A549 (cell line): ENCODE measurements at regions not wholly inside any gene's neighbourhood (a gene's known extent, or its start where the extent isn't known, plus 50 kb on each side); places are given as distances from the start of the nearest gene placed in this dataset.

Source experiments
- ATAC-seq, 2 experiments: fragments of 200-7000 bp in 1 of 2; fragments of >200 bp in 1 of 2; cut with Nextera tagmentation in 1 of 2; cut with Tn5 transposase in 1 of 2; 3 replicates each; pipeline versions ENCODE4 v1.8.0 to v1.9.1; 2018 to 2020; ENCODE audit warnings: mild to moderate bottlenecking in 1 of 2, moderate library complexity in 1 of 2
- CTCF ChIA-PET: fragments of 300-600 bp; sonication (Branson Sonifier 250); formaldehyde crosslinking; extraction: SDS; loops from one replicate; lab custom pipeline; 2021; ENCODE audit warnings: antibody characterized with exemption, inconsistent platforms; lab: Yijun Ruan, JAX
- POLR2A ChIA-PET: fragments of 350-600 bp; formaldehyde crosslinking; extraction: SDS; loops from one replicate; lab custom pipeline; 2021; ENCODE audit warnings: antibody characterized with exemption, inconsistent platforms; lab: Yijun Ruan, JAX
- DNase-seq, 2 experiments: peaks; one replicate each; pipeline versions ENCODE4 v3.0.0 to v3.0.0-alpha.2; 2011 to 2016; ENCODE audit warnings: low read depth in 1 of 2, low spot score in 1 of 2
- FAIRE-seq: peaks from 2 replicates; lab custom pipeline; 2011; peaks lifted over from hg19 to GRCh38; lab: Jason Lieb, UNC
- H3K27ac ChIP-seq, 2 experiments: fragments of >200 bp; sonication (Bioruptor Twin); formaldehyde crosslinking; 3 replicates each; pipeline ENCODE4 v1.5.1; 2016 to 2017
- H3K4me1 ChIP-seq: fragments of >200 bp; sonication (Bioruptor Twin); formaldehyde crosslinking; 3 replicates; pipeline ENCODE4 v1.6.1; 2016
- H3K4me2 ChIP-seq: fragments of >200 bp; sonication (Bioruptor Twin); formaldehyde crosslinking; 3 replicates; pipeline ENCODE4 v1.6.1; 2016
- H3K4me3 ChIP-seq: fragments of >200 bp; sonication (Bioruptor Twin); formaldehyde crosslinking; 3 replicates; pipeline ENCODE4 v1.5.1; 2016
- H3K9me3 ChIP-seq: fragments of >200 bp; sonication (Bioruptor Twin); formaldehyde crosslinking; 3 replicates; pipeline ENCODE4 v1.6.1; 2016
- CBX2 ChIP-seq: fragments of 200-600 bp; sonication (generic); IDR thresholded peaks from 2 replicates; pipeline ENCODE4 v1.6.1; 2016; ENCODE audit warnings: low read depth, mild to moderate bottlenecking, borderline replicate concordance
- CEBPB ChIP-seq, 2 experiments: fragments of >200 bp in 1 of 2; sonication (Bioruptor Twin) in 1 of 2; formaldehyde crosslinking in 1 of 2; IDR thresholded peaks; 2 replicates each; pipeline ENCODE4 v1.6.1; 2012 to 2016
- CHD2 ChIP-seq: fragments of 150-350 bp; IDR thresholded peaks from 2 replicates; pipeline ENCODE4 v1.6.1; 2014; ENCODE audit warnings: low read length; ENCODE audit not compliant: partially characterized antibody
- EP300 ChIP-seq, 2 experiments: fragments of >200 bp; sonication (Bioruptor Twin); formaldehyde crosslinking; IDR thresholded peaks; 2 replicates in 1 of 2; 3 replicates in 1 of 2; pipeline ENCODE4 v1.6.1; 2016 to 2017
- FOSL2 ChIP-seq, 2 experiments: fragments of 450-650 bp in 1 of 2; fragments of >200 bp in 1 of 2; sonication (Bioruptor Twin) in 1 of 2; formaldehyde crosslinking; IDR thresholded peaks; 2 replicates each; pipeline versions ENCODE4 v1.5.0 to v1.6.1; 2016 to 2020; ENCODE audit warnings: mild to moderate bottlenecking in 1 of 2, moderate library complexity in 1 of 2
- FOXS1 ChIP-seq: fragments of 250-450 bp; sonication (Bioruptor Pico); IDR thresholded peaks from 2 replicates; pipeline ENCODE4 v1.5.0; 2020; ENCODE audit warnings: mild to moderate bottlenecking, moderate library complexity
- HOXA7 ChIP-seq: fragments of 250-450 bp; sonication (Bioruptor Pico); IDR thresholded peaks from 2 replicates; pipeline ENCODE4 v1.5.0; 2020; ENCODE audit warnings: mild to moderate bottlenecking, moderate library complexity
- HOXB13 ChIP-seq: fragments of 250-450 bp; sonication (Bioruptor Pico); IDR thresholded peaks from 2 replicates; pipeline ENCODE4 v1.5.0; 2020; ENCODE audit warnings: low read depth, mild to moderate bottlenecking, moderate library complexity
- KDM1A ChIP-seq: fragments of 200-600 bp; sonication (generic); IDR thresholded peaks from 2 replicates; pipeline ENCODE4 v1.6.1; 2016; ENCODE audit warnings: low read depth, mild to moderate bottlenecking
- MAX ChIP-seq: IDR thresholded peaks from 2 replicates; pipeline ENCODE4 v1.6.1; 2012
- RARB ChIP-seq: fragments of 250-450 bp; sonication (Bioruptor Pico); IDR thresholded peaks from 2 replicates; pipeline ENCODE4 v1.8.0; 2021; ENCODE audit warnings: mild to moderate bottlenecking, moderate library complexity
- RCOR1 ChIP-seq: fragments of 150-350 bp; IDR thresholded peaks from 2 replicates; pipeline ENCODE4 v1.6.1; 2014; ENCODE audit warnings: antibody characterized with exemption, low read length, low read depth
- USF2 ChIP-seq: fragments of 450-650 bp; IDR thresholded peaks from 2 replicates; pipeline ENCODE4 v1.6.1; 2014; ENCODE audit warnings: antibody characterized with exemption
- ZC3H11A ChIP-seq: fragments of 450-650 bp; IDR thresholded peaks from 2 replicates; pipeline ENCODE4 v1.6.1; 2014; ENCODE audit warnings: antibody characterized with exemption, mild to moderate bottlenecking
- ZFP36 ChIP-seq: fragments of 450-650 bp; IDR thresholded peaks from 2 replicates; pipeline ENCODE4 v1.6.1; 2014; ENCODE audit warnings: borderline replicate concordance; ENCODE audit not compliant: partially characterized antibody
- WGBS: methylation state at CpG from one replicate; pipeline ENCODE4 v1.1.6; 2017; ENCODE audit errors: missing lambda C conversion rate; 5-methylcytosine and 5-hydroxymethylcytosine counted together
- TF ChIP-seq, protein P1 (sequence below): fragments of 250-450 bp; sonication (Bioruptor Pico); IDR thresholded peaks from 2 replicates; pipeline ENCODE4 v1.5.0; 2020; ENCODE audit warnings: low read depth, mild to moderate bottlenecking, moderate library complexity
- TF ChIP-seq, protein P2 (sequence below): IDR thresholded peaks from 2 replicates; pipeline ENCODE4 v1.6.1; 2012; ENCODE audit warnings: low read depth, borderline replicate concordance
- TF ChIP-seq, protein P3 (sequence below): fragments of 200-600 bp; sonication (generic); IDR thresholded peaks from 2 replicates; pipeline ENCODE4 v1.6.1; 2016; ENCODE audit warnings: antibody characterized with exemption, mild to moderate bottlenecking, moderate library complexity
- TF ChIP-seq, protein P4 (sequence below): IDR thresholded peaks from 2 replicates; pipeline ENCODE4 v1.6.1; 2012
- TF ChIP-seq, protein P5 (sequence below): fragments of >200 bp; sonication (Bioruptor Twin); formaldehyde crosslinking; IDR thresholded peaks from 3 replicates; pipeline ENCODE4 v1.6.1; 2016

DNA sequence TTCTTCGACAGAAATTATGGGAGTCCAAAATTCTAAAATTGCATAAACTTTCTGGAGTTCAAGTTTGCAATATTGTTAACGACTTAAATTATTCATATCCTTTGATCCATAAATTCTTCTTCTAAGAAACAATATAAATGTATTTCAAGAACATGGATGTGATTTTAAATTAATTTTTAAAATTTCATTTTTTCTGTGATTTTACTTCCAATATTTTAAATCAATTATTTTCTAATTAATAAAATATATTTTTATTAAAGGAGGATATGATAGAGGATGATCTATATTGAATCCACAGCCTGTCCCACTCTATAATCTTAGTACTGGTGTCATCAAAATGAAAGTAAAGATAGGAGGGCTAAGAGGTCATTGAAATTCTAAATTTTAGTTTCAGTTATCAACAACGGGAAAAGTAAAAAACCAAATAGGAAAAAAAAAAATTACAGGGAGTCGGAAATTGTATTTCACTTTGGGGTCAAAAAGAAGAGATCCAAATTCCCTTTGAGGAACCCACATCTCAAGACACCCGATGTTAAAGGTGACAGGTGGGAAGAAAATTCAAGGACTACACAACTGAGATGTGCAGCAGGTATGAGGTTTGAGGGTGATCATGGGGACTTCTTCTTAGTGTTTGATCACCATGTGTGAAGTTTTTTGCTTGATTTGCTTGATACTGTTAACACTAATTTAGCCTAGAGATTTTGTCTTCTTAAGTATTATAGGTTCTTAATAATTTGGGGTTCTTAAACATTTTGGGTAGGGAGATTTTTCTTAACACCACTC, 154.8 kb upstream of the RGS18 start (continued):
- TF ChIP-seq, protein P1, sequence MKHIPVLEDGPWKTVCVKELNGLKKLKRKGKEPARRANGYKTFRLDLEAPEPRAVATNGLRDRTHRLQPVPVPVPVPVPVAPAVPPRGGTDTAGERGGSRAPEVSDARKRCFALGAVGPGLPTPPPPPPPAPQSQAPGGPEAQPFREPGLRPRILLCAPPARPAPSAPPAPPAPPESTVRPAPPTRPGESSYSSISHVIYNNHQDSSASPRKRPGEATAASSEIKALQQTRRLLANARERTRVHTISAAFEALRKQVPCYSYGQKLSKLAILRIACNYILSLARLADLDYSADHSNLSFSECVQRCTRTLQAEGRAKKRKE, result no peak
- TF ChIP-seq, all 56 proteins: peak for 0

- FAIRE-seq (no peak), ATAC-seq (no peak), DNase-seq (no peak)
- H3K4me2 ChIP-seq, result no peak overlapping the region
- no peaks in the 10 kb centered on the region for H3K4me1 ChIP-seq
- H3K9me3 ChIP-seq, result no peaks in the 10 kb centered on the region
- CTCF ChIA-PET, result no interaction called here
- H3K4me3 ChIP-seq, result no peak overlapping the region
- TF ChIP-seq ZC3H11A, result no peak
- 37% methylated on average over 3 of the region's 3 CpGs for WGBS
- POLR2A ChIA-PET, result no interaction called here
- H3K27ac ChIP-seq, result no peak overlapping the region
These were observed 152.3 kb upstream of the RGS18 start for GRCh38 chr1:192005976-192006375.

DNA sequence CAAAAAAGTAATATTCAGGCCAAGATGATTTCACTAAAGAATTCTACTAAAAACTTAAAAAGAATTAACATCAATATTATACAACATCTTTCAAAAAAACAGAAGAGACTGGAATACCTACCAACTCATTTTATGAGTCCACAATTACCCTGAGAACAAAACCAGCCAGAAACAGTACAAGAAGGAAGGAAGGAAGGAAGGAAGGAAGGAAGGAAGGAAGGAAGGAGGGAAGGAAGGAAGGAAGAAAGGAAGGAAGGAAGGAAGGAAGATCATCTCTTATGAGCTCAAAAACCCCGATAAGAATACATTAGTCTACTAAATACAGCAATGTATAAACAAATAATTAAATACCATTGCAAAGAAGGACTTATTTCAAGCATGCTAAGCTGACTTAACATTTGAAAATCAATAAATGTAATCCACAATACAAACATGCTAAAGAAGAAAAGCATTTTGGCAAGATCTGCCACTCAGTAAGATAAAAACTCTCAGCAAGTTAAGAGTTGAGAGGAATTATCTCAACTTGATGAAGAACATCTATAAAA, 149.9 kb upstream of the RGS18 start:
- H3K27ac ChIP-seq, result no peak overlapping the region

More for the DNA sequence above, 149.9 kb upstream of the RGS18 start:
- 22% methylated on average over 1 of the region's 1 CpG for WGBS
- DNase-seq (no peak), FAIRE-seq (no peak), ATAC-seq (no peak)
- ChIA-PET POLR2A (no interaction called here), CTCF (interaction anchor here (0.6 kb wide), 1 partner anchor 1370 kb away, joined by 3 read pairs; no protein-coding TSS in a partner anchor)
- no peak for TF ChIP-seq CEBPB (IDR thresholded peaks at IDR 0.05)
- no peak for TF ChIP-seq KDM1A
- no peak for TF ChIP-seq RCOR1
- TF ChIP-seq CHD2, result no peak
- TF ChIP-seq FOXS1, result no peak
- no peak for TF ChIP-seq ZFP36
- no peak for TF ChIP-seq HOXB13 (CRISPR knock-in tag)
- no peak for TF ChIP-seq FOSL2 (IDR thresholded peaks at IDR 0.05)
- no peak for TF ChIP-seq FOSL2 (CRISPR knock-in tag; IDR thresholded peaks at IDR 0.05)
- TF ChIP-seq USF2, result no peak
- no peak for TF ChIP-seq MAX
- TF ChIP-seq, protein P2, sequence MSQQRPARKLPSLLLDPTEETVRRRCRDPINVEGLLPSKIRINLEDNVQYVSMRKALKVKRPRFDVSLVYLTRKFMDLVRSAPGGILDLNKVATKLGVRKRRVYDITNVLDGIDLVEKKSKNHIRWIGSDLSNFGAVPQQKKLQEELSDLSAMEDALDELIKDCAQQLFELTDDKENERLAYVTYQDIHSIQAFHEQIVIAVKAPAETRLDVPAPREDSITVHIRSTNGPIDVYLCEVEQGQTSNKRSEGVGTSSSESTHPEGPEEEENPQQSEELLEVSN, result no peak
- no peak for TF ChIP-seq EP300 (IDR thresholded peaks at IDR 0.05)
- TF ChIP-seq HOXA7, result no peak
- no peak for TF ChIP-seq CBX2
- no peak for TF ChIP-seq RARB
- TF ChIP-seq, protein P3, sequence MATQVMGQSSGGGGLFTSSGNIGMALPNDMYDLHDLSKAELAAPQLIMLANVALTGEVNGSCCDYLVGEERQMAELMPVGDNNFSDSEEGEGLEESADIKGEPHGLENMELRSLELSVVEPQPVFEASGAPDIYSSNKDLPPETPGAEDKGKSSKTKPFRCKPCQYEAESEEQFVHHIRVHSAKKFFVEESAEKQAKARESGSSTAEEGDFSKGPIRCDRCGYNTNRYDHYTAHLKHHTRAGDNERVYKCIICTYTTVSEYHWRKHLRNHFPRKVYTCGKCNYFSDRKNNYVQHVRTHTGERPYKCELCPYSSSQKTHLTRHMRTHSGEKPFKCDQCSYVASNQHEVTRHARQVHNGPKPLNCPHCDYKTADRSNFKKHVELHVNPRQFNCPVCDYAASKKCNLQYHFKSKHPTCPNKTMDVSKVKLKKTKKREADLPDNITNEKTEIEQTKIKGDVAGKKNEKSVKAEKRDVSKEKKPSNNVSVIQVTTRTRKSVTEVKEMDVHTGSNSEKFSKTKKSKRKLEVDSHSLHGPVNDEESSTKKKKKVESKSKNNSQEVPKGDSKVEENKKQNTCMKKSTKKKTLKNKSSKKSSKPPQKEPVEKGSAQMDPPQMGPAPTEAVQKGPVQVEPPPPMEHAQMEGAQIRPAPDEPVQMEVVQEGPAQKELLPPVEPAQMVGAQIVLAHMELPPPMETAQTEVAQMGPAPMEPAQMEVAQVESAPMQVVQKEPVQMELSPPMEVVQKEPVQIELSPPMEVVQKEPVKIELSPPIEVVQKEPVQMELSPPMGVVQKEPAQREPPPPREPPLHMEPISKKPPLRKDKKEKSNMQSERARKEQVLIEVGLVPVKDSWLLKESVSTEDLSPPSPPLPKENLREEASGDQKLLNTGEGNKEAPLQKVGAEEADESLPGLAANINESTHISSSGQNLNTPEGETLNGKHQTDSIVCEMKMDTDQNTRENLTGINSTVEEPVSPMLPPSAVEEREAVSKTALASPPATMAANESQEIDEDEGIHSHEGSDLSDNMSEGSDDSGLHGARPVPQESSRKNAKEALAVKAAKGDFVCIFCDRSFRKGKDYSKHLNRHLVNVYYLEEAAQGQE, result no peak
- TF ChIP-seq, protein P4, sequence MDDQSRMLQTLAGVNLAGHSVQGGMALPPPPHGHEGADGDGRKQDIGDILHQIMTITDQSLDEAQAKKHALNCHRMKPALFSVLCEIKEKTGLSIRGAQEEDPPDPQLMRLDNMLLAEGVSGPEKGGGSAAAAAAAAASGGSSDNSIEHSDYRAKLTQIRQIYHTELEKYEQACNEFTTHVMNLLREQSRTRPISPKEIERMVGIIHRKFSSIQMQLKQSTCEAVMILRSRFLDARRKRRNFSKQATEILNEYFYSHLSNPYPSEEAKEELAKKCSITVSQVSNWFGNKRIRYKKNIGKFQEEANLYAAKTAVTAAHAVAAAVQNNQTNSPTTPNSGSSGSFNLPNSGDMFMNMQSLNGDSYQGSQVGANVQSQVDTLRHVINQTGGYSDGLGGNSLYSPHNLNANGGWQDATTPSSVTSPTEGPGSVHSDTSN, result no peak
- TF ChIP-seq, protein P5, sequence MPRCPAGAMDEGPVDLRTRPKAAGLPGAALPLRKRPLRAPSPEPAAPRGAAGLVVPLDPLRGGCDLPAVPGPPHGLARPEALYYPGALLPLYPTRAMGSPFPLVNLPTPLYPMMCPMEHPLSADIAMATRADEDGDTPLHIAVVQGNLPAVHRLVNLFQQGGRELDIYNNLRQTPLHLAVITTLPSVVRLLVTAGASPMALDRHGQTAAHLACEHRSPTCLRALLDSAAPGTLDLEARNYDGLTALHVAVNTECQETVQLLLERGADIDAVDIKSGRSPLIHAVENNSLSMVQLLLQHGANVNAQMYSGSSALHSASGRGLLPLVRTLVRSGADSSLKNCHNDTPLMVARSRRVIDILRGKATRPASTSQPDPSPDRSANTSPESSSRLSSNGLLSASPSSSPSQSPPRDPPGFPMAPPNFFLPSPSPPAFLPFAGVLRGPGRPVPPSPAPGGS, result no peak
- TF ChIP-seq, protein P1, result no peak
- no peak overlapping the region for H3K4me2 ChIP-seq
- no peaks in the 10 kb centered on the region for H3K4me1 ChIP-seq
- H3K9me3 ChIP-seq, result no peaks in the 10 kb centered on the region
- no peak overlapping the region for H3K4me3 ChIP-seq
